HFFc6 (cell line): ENCODE measurements at regions not wholly inside any gene's neighbourhood (a gene's known extent, or its start where the extent isn't known, plus 50 kb on each side); places are given as distances from the start of the nearest gene placed in this dataset.

Experiments used
- DNase-seq: peaks from one replicate; pipeline ENCODE4 v3.0.0-alpha.2; 2018
- H3K27ac Mint-ChIP-seq: 2 replicates; pipeline ENCODE4 v1.8.0; 2020; ENCODE audit warnings: mild to moderate bottlenecking, mixed read lengths
- H3K27me3 Mint-ChIP-seq: 2 replicates; pipeline ENCODE4 v1.8.0; 2021; ENCODE audit warnings: mild to moderate bottlenecking, moderate library complexity, mixed read lengths; ENCODE audit not compliant: insufficient read depth
- H3K36me3 Mint-ChIP-seq: 2 replicates; pipeline ENCODE4 v1.8.0; 2021; ENCODE audit warnings: low read depth, mixed read lengths
- H3K4me1 Mint-ChIP-seq: 2 replicates; pipeline ENCODE4 v1.8.0; 2020; ENCODE audit warnings: low read depth, mixed read lengths
- H3K4me3 Mint-ChIP-seq: 2 replicates; pipeline ENCODE4 v1.8.0; 2020; ENCODE audit warnings: mild to moderate bottlenecking, moderate library complexity, mixed read lengths
- H3K9me3 Mint-ChIP-seq: 2 replicates; pipeline ENCODE4 v1.8.0; 2020; ENCODE audit warnings: mild to moderate bottlenecking, mixed read lengths
- TF ChIP-seq, protein P1 (sequence below): fragments of 200-600 bp; sonication (generic); IDR thresholded peaks from 2 replicates; pipeline ENCODE4 v1.5.0; 2021; ENCODE audit warnings: antibody characterized with exemption, mild to moderate bottlenecking

DNA sequence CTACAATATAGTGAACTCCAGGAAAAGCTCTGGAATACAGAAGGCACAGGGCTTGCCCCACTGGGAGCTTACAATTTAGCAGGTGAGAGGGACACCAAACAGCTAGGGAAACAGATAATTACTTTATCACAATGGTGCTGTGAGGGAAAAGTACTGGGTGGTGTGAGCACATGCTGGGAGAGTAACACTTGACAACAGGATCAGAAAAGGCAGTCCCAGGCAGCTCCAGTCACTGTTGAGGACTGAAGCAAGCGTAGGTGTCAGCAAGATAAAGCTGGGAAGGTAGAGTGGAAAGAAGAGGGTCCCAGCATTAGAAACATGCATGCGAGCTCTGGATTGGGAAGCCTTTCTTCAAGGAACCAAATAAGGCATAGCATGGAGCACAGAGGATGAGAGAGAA lies 296.0 kb downstream of the ATPSCKMT start:
- TF ChIP-seq, protein P1, sequence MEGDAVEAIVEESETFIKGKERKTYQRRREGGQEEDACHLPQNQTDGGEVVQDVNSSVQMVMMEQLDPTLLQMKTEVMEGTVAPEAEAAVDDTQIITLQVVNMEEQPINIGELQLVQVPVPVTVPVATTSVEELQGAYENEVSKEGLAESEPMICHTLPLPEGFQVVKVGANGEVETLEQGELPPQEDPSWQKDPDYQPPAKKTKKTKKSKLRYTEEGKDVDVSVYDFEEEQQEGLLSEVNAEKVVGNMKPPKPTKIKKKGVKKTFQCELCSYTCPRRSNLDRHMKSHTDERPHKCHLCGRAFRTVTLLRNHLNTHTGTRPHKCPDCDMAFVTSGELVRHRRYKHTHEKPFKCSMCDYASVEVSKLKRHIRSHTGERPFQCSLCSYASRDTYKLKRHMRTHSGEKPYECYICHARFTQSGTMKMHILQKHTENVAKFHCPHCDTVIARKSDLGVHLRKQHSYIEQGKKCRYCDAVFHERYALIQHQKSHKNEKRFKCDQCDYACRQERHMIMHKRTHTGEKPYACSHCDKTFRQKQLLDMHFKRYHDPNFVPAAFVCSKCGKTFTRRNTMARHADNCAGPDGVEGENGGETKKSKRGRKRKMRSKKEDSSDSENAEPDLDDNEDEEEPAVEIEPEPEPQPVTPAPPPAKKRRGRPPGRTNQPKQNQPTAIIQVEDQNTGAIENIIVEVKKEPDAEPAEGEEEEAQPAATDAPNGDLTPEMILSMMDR: no peak
- H3K4me3 Mint-ChIP-seq: no peak overlapping the region
- no peak for DNase-seq
- 0 out of 2 replicates have a peak, but pooled peaks cover 5% of the 10 kb centered on the region for H3K4me1 Mint-ChIP-seq
- H3K9me3 Mint-ChIP-seq: no peaks in the 10 kb centered on the region
- H3K27me3 Mint-ChIP-seq: no peaks in the 10 kb centered on the region; the same call in 1 of the 2 replicates
- no peak overlapping the region for H3K27ac Mint-ChIP-seq
- no peaks in the 10 kb centered on the region for H3K36me3 Mint-ChIP-seq

DNA sequence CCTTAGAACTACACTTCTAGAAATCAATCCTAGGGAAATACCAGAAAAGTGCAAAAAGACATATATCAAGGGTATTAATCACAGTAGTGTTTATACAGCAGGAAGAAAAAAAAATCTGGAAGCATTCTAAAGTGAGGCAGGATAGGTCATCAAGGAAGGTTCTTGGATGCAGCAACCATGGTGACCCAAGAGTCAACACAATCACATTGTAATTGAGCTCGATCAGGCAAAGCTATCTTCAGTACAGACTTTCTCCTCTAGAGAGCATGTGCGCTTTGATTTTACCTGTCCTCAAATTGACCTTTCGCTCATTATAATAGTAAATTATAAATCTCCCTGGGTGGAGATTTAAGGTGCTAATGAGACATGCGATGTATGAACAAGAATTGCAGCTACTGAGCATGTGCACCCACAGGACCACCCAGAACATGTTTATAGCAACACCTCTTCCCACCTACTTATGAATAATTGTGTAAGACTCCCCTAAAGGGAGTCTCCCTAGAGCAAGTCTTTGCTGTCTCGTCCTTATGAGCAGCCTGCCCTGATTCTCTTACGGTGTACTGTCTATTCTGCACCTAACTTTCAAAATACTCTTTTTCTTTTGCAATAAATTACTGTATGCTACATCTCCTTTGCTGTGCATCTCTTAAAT lies 297.7 kb downstream of the ATPSCKMT start:
- DNase-seq: no peak
- no peak overlapping the region for H3K27ac Mint-ChIP-seq
- no peaks in the 10 kb centered on the region for H3K36me3 Mint-ChIP-seq
- H3K4me3 Mint-ChIP-seq: no peak overlapping the region
- TF ChIP-seq, protein P1: no peak
- peaks cover 4% of the 10 kb centered on the region; the same call in 1 of the 2 replicates for H3K27me3 Mint-ChIP-seq
- H3K4me1 Mint-ChIP-seq: 0 out of 2 replicates have a peak, but pooled peaks cover 5% of the 10 kb centered on the region
- no peaks in the 10 kb centered on the region for H3K9me3 Mint-ChIP-seq

DNA sequence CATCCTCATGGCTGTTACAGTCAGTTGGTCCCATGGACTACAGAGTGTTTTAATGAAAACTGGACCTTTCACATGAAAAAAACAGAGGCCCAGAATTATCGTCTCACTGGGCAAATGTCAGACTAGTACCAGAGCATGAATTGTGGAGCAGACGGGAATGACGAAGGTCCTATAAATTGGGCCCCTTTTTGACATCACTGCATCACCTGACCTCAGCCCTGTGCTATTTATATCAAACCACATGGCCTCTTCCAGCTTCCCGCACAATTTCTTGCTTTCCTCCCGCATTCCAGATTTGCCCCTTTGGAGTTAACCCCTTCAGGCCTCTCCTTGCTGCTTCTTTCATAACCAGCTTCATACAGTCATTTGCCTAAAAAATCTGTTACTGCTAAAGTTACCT lies 301.7 kb downstream of the ATPSCKMT start:
- Mint-ChIP-seq H3K9me3 (no peaks in the 10 kb centered on the region), H3K36me3 (no peaks in the 10 kb centered on the region), H3K4me1 (no peaks in the 10 kb centered on the region), H3K27me3 (peaks cover 4% of the 10 kb centered on the region), H3K4me3 (no peak overlapping the region), H3K27ac (no peak overlapping the region)
- TF ChIP-seq, protein P1: no peak
- DNase-seq: no peak

DNA sequence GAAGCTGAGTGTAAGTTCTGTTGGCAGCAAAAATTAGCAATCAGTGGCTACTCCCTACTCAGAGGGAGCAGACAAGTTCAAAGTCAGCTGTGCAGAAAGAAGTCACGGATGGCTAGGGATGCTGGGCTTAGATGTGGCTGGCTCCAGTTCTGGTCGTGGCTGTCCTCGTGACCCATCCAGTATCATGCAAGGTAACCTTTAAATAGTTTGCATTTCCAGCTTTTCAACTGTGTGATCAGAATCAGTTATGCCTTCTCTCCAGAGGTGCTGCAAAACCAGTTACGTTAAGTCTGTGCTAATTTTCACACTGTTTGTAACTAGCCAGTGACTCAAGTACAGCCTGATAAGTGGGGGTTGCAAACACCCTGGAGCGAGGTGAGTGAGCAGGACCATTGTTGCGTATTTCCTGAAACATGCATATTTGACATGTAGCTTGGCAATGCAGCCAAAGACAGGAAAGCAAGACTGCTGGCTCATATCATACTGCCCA lies 302.4 kb downstream of the ATPSCKMT start:
- peaks cover 4% of the 10 kb centered on the region for H3K27me3 Mint-ChIP-seq
- DNase-seq: no peak
- TF ChIP-seq, protein P1: no peak
- H3K27ac Mint-ChIP-seq: no peak overlapping the region
- H3K4me1 Mint-ChIP-seq: no peaks in the 10 kb centered on the region
- H3K4me3 Mint-ChIP-seq: no peak overlapping the region
- no peaks in the 10 kb centered on the region for H3K36me3 Mint-ChIP-seq
- no peaks in the 10 kb centered on the region for H3K9me3 Mint-ChIP-seq

DNA sequence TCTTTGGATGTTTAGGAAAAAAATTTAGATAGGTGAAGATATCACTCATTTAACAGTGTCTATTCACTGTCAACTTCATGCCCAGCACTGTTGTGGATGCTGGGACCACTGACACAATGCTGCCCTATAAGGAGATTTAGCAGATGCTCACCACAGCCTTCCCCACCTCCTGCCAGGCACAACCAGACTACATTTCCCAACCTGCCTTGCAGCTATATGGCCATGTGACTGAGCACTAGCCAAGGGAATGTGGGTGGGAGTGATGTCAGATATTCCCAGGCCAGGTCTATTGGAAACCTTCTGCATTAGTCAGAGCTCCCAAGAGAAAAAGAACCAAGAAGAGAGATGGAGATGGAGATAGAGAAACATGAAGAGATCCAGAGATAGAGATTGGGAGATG lies 302.6 kb upstream of the TAS2R1 start:
- peak; percentile 60 for DNase-seq
- Mint-ChIP-seq H3K4me3 (no peak overlapping the region), H3K4me1 (peaks cover 28% of the 10 kb centered on the region), H3K27me3 (no peaks in the 10 kb centered on the region; the same call in 1 of the 2 replicates), H3K9me3 (peaks cover 9% of the 10 kb centered on the region), H3K36me3 (peaks cover 9% of the 10 kb centered on the region; the same call in 1 of the 2 replicates), H3K27ac (no peak overlapping the region)
- TF ChIP-seq, protein P1: no peak
